ENCODE measurements at regions not wholly inside any gene's neighbourhood (a gene's known extent, or its start where the extent isn't known, plus 50 kb on each side); places are given as distances from the start of the nearest gene placed in this dataset.
"Not testable (repeated sequence)": the region's sequence is repeated elsewhere in the genome, so short reads cannot be mapped to it uniquely, and the experiment has no call there.

- no peak for DNase-seq
Observed at GRCh38 chr2:215861607-215862350, 151.6 kb downstream of the MREG start.

GRCh38 chr2:215856080-215856479 lies 157.3 kb downstream of the MREG start:
- DNase-seq, result no peak

DNA sequence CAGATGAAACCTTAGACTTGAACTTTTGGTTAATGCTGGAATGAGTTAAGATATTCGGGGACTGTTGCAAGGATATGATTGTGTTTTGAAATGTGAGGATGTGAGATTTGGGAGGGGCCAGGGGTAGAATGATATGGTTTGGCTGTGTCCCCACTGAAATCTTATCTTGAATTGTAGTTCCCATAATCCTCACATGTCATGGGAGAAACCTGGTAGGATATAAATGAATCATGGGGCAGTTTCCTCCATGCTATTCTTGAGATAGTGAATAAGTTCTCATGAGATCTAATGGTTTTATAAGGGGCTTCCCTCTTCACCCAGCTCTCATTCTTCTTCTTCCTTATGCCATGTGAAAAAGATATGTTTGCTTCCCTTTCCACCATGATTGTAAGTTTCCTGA lies 158.0 kb downstream of the MREG start:
- DNase-seq, result not testable (repeated sequence)

GRCh38 chr2:215854008-215854407 lies 159.3 kb downstream of the MREG start:
- no peak for DNase-seq

GRCh38 chr2:215851696-215852095 lies 161.7 kb downstream of the MREG start:
- no peak for DNase-seq

DNA sequence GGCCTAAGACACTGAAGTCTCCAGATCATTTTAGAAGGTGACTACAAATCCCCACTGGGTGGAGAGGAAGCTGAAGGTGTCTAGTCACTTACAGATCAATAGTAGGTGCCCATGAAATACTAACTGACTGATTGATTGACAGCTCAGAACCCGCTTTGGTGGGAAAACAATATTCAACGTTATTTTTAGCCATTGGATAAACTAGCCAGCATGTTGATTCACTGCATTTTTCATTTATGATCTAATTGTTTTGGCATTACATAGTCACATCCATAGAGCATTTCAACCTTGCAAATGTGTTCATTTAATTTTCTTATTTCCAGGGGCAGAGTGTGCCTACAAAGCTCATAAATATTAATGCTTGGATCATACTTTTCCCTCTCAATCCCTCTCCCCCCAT lies 162.3 kb downstream of the MREG start:
- DNase-seq, result no peak

DNA sequence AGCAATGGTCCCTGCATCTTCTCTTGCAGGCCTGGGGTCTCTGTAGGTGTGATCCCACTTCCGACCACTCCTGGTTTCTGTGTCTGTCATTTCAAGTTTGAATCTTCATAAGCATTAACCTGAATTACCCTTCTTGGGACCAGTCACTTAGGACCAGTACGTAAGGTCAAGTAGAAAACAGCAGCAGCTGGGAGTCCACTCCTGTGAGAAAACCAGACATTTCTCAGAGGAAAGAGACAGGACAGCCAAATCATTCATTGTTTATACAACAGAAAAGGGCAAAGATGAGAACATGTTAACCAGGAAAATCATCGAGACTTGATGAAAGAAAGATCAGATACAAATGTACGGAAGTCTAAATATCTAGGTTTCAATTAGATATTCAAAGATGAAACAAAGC lies 163.0 kb downstream of the MREG start:
- no peak for DNase-seq

- DNase-seq, result no peak
Observed at GRCh38 chr2:215849771-215850170, 163.6 kb downstream of the MREG start.

- no peak for DNase-seq
Observed at GRCh38 chr2:215848698-215849097, 164.7 kb downstream of the MREG start.

DNA sequence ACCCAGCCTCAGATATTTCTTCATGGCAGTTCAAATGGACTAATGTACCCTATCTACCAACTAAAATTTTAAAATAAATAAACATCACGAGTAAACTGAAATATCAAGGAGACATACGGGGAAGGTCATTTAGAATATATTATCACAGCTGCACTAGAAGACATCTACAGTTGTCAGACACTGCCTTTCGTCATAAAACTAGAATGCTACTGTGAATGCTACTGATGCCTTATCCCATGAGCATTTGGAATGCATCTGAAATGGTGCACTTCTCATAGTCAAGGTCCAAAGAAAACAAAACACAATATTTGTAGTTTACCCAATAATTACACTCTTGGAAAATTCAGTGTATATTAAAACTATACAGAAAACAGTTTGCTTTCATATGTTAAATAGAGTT lies 165.2 kb downstream of the MREG start:
- DNase-seq, result no peak

DNA sequence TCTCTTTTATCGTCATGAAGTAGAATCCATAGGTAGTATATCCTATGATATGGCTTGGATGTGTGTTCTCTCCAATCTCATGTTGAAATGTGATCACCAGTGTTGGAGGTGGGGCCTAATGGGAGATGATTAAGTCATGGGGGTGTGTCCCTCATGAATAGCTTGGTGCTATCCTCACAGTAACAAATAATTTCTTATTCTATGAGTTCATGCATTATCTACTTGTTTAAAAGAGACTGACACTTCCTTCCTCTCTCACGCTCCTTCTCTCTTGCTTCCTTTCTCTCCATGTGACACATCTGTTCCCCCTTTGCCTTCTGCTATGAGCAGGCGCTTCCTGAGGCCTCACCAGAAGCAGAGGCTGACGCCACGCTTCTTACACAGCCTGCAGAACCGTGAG lies 165.6 kb downstream of the MREG start:
- DNase-seq, result no peak

- no peak for DNase-seq
Observed at GRCh38 chr2:215847056-215847455, 166.3 kb downstream of the MREG start.

DNA sequence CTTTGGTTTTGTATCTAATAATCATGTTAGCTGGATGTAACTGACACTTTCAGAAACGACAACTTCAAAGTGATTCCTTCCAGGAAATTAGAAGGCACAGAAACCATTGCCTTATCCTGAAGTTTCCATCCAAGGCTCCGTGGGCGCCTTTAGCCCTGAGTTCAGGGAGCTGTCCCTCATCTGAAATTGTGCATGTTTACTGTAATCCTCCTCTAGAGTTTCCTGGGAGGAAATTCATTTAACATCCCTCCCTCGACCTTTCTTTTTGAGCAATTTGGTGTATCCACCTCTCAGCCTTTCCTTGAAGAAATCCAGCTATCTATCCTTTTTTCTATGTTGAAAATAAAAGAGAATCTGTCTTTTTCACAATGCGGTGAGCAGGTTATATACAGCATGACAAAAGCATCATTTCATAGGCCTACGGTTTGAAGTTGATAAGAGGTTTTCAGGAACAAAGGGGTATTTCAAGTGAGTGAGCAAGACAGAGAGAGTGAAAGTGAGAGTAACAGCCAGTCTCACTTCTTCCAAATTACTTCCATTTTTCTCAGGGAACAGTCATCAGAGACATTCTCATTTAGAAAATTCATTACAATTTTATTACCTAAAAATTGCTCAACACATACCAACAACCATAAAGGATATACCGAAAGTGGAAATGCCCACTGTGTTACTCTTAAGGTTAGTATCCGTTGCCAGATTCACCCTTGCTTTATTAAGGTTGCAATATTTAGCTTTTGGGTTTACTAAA lies 167.3 kb downstream of the MREG start:
- no peak for DNase-seq

DNA sequence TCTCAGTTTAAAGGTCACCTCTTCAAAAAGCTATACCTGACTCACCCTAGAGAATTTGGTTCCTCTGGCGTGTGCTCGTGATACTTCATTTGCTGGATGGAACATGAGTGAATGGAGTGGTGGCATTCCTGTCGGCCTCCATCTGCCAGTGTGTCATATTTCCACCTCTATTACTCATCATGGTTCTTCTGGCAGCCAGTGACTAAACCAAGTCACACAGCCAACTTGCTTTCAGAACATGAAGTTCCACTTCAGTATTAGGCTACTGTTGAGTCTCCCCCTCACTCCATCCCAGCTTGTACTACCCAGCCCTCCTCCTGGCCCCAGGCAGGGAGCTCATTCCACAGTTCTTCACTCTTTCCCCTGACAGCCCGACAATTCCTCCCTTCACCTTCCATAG lies 169.8 kb downstream of the MREG start:
- no peak for DNase-seq

GRCh38 chr2:215841175-215841816 lies 172.1 kb downstream of the MREG start:
- no peak for DNase-seq

- no peak for DNase-seq
Observed at GRCh38 chr2:215839816-215840215, 173.5 kb downstream of the MREG start.

DNA sequence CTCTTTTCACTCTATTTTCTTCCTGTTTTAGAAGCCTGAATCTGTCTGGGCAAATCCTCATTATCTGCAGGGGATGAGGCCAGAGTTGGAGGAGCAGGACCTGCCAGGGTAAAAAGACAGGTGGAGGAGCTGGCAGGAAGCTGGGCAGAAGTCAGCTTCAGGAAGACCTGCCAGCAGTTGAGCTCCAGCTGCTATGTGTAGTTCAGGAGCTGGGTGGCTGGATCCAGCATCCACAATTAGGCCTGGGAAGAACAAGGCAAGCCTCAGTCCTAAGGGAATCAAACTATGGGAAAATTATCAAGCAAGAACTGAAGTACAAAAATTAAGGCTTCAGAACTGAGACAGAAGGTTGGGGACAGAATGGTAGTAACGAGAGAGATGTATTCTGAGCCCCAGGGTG lies 174.0 kb downstream of the MREG start:
- no peak for DNase-seq

DNA sequence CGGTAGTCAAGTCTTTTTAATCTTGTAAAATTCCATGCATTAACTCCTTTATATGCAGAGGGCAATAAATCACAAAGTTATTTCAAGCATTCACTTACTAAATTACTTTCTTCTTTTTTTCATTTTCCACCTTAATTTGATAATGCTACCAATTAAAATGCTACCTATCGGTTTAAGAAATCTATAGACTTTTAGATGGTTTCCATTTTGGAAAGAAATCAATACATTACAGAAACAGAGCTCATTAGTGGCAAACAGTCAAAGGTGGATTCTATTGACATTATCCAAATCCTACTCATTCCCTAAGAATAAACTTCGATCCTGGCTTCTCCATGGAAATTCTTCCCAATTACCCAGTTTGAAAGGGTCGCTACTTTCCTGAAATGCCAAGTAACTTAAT lies 176.5 kb downstream of the MREG start:
- no peak for DNase-seq

DNA sequence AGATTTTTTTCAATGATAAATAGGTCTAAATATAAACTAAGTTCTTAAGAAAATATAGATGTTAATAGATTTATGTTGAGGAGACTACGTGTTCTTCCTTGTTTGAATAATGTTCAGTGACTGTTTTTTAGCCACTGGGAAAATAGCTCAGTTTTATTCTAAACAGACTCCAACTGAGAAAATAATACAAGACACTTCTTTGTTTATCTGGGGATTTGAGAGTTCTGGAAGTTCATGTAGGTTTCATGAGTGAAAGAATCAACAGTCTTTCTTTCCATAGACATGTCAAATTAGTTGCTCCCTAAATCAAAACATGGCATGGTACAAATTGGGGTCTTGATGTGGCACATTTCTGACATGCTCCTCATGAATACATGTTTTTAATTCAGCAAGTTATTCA lies 177.7 kb downstream of the MREG start:
- no peak for DNase-seq

DNA sequence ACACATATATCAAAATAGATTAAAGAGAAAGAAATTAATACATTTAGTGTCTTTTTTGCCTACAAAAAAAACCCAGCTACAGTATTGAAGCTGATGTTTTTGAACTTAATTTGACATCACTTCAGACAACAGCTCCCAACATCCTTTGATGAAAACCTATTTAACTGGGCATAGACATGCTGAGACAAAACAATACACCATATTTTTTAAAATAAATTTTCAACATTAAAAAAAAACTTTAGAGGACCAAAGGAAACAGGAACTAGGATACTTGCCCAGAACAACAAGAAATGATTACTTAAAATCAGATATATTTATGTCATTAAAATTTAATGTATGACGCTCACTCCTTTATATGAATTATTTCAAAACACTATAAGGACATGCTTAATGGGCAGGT lies 178.1 kb downstream of the MREG start:
- DNase-seq, result no peak

DNA sequence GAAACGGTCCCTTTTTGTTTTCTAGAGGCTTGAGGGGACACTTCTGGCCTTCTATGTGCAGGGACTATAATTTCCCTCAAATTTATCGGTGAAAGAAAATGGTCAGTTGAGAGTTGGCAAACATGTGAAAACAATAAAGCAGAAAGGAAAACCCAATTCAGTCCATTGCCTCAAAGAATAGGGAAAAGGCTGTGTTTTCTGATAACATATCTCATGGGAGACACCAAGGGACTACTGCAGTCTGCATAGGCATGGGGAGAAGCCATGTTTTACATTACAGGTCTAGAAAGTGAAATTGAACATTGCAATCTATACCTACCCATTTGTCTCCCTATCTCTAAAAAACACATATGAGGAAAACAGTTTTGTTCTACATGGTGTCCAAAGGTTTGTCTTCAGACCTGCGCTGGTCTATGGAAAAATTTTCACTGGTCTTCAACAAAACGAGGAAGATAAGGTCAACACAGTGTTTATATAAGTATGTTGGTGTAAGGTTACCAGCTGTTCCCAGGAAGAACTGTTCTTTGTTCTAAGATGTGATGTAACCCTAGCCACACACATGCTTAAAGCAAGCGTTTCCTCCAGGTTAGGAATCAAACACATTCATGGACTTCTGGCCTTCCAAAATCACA lies 179.7 kb downstream of the MREG start:
- DNase-seq, result no peak

GRCh38 chr2:215832791-215833190 lies 180.6 kb downstream of the MREG start:
- no peak for DNase-seq

DNA sequence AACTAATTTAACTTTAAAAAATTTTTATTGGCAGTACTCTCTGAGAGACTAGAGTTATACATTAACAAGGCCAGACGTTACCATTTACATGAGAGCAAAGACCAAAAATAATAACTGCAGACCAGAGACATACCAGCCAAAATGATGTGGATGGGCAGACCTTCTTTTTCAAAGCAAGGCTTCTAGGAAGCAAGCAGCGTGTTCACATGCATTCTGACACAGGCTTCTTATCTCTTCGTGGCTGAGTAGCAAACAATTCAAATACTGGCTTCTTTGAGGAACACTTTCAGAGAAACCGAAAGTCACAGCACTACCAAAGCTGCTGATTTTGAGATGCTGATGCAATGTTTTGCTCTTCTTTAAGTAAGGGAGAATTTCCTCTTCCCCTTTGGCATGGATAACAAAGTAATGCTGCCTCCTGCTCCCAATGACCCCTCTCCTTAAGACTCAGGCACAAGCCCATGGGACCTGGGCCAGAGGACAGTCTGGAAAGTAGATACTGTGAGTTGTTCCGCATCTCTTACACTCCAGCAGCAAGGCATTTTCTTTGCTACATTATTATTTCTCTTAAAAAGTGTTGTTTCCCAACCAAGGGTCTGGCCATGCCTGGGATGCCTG lies 181.9 kb downstream of the MREG start:
- no peak for DNase-seq

Data from bone marrow (tissue), 2 donors.